HCT116 (cell line): ENCODE measurements at regions not wholly inside any gene's neighbourhood (a gene's known extent, or its start where the extent isn't known, plus 50 kb on each side); places are given as distances from the start of the nearest gene placed in this dataset.

Experiments used
- CEBPB ChIP-seq: IDR thresholded peaks from 2 replicates; pipeline ENCODE4 v1.6.1; 2012; ENCODE audit warnings: low read depth
- EGR1 ChIP-seq: IDR thresholded peaks from 2 replicates; pipeline ENCODE4 v1.6.1; 2012; ENCODE audit warnings: low read depth
- EZH2 ChIP-seq: fragments of 200-600 bp; sonication (generic); IDR thresholded peaks from 2 replicates; pipeline ENCODE4 v1.6.1; 2017; ENCODE audit warnings: antibody characterized with exemption, mixed run types
- EZH2phosphoT487 ChIP-seq: fragments of 200-600 bp; IDR thresholded peaks from 2 replicates; pipeline ENCODE4 v1.6.1; 2018; ENCODE audit warnings: antibody characterized with exemption, borderline replicate concordance
- POLR2A ChIP-seq: IDR thresholded peaks from 2 replicates; pipeline ENCODE4 v1.7.0; 2011; ENCODE audit warnings: borderline replicate concordance; ENCODE audit not compliant: insufficient read depth, insufficient read length; ENCODE audit errors: extremely low read depth
- RAD21 ChIP-seq: IDR thresholded peaks from 2 replicates; pipeline ENCODE4 v1.6.1; 2012; ENCODE audit warnings: low read depth, mild to moderate bottlenecking
- REST ChIP-seq: IDR thresholded peaks from 2 replicates; pipeline ENCODE4 v1.6.1; 2012; ENCODE audit warnings: low read depth
- SIN3A ChIP-seq: IDR thresholded peaks from 2 replicates; pipeline ENCODE4 v1.6.1; 2012; ENCODE audit warnings: low read depth
- SP1 ChIP-seq: IDR thresholded peaks from 2 replicates; pipeline ENCODE4 v1.6.1; 2012; ENCODE audit warnings: low read depth
- TCF7L2 ChIP-seq: IDR thresholded peaks from 2 replicates; pipeline ENCODE4 v1.7.0; 2011; ENCODE audit warnings: borderline replicate concordance, inconsistent platforms; ENCODE audit not compliant: insufficient read depth, insufficient read length; ENCODE audit errors: extremely low read depth
- YY1 ChIP-seq: IDR thresholded peaks from 2 replicates; pipeline ENCODE4 v1.6.1; 2011; ENCODE audit warnings: low read length, low read depth, moderate library complexity, mild to moderate bottlenecking; ENCODE audit not compliant: insufficient replicate concordance; ENCODE audit errors: extremely low read depth
- ZBTB33 ChIP-seq: IDR thresholded peaks from 2 replicates; pipeline ENCODE4 v1.6.1; 2011; ENCODE audit warnings: mild to moderate bottlenecking, low read length, moderate library complexity; ENCODE audit not compliant: insufficient replicate concordance; ENCODE audit errors: extremely low read depth
- TF ChIP-seq, protein P1 (sequence below), 3 experiments: fragments of 200-600 bp in 1 of 3; sonication (generic) in 1 of 3; IDR thresholded peaks in 2 of 3; conservative IDR thresholded peaks in 1 of 3; 2 replicates each; pipeline ENCODE4 v1.5.1; 2012 to 2017; ENCODE audit warnings: low read depth in 2 of 3, low read length in 2 of 3, antibody characterized with exemption in 1 of 3, borderline replicate concordance in 1 of 3, control low read depth in 1 of 3, mild to moderate bottlenecking in 1 of 3, mixed read lengths in 1 of 3, mixed run types in 1 of 3, moderate library complexity in 1 of 3; ENCODE audit not compliant: insufficient read depth in 1 of 3
- TF ChIP-seq, protein P2 (sequence below): IDR thresholded peaks from 2 replicates; pipeline ENCODE4 v1.6.1; 2012

DNA sequence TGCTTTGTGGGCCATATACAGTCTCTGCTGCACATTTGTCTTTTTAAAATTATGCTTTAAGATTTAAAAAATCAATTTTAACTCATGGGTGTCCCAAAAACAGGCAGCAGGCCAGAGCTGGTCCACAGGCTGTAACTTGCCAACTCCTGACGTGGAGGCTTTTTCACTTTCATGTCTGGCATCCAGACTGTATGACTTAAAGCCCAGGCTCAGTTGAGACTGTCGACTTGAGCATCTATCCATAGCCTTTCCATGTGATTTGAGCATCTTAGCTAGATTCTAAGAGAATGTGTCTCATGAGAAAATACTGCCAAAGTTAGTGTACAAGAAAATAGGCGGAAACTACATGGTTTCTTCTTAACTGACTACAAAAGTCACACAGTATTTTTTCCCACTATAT lies 559.0 kb upstream of the TUSC1 start:
- TF ChIP-seq EGR1 (no peak), POLR2A (no peak), SIN3A (no peak), SP1 (no peak), REST (no peak), EZH2 (no peak), ZBTB33 (no peak), CEBPB (no peak), TCF7L2 (no peak), EZH2phosphoT487 (no peak), YY1 (no peak), RAD21 (no peak)
- TF ChIP-seq, protein P1, sequence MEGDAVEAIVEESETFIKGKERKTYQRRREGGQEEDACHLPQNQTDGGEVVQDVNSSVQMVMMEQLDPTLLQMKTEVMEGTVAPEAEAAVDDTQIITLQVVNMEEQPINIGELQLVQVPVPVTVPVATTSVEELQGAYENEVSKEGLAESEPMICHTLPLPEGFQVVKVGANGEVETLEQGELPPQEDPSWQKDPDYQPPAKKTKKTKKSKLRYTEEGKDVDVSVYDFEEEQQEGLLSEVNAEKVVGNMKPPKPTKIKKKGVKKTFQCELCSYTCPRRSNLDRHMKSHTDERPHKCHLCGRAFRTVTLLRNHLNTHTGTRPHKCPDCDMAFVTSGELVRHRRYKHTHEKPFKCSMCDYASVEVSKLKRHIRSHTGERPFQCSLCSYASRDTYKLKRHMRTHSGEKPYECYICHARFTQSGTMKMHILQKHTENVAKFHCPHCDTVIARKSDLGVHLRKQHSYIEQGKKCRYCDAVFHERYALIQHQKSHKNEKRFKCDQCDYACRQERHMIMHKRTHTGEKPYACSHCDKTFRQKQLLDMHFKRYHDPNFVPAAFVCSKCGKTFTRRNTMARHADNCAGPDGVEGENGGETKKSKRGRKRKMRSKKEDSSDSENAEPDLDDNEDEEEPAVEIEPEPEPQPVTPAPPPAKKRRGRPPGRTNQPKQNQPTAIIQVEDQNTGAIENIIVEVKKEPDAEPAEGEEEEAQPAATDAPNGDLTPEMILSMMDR (IDR thresholded peaks at IDR 0.05 in 2 of 3, conservative IDR thresholded peaks at IDR 0.05 in 1 of 3; ENCODE audit: borderline replicate concordance in 1 of 3, insufficient read depth in 1 of 3, low read depth in 2 of 3, low read length in 2 of 3), result no peak
- TF ChIP-seq, protein P2, sequence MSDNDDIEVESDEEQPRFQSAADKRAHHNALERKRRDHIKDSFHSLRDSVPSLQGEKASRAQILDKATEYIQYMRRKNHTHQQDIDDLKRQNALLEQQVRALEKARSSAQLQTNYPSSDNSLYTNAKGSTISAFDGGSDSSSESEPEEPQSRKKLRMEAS, result no peak
